ENCODE measurements at regions not wholly inside any gene's neighbourhood (a gene's known extent, or its start where the extent isn't known, plus 50 kb on each side); places are given as distances from the start of the nearest gene placed in this dataset.

DNA sequence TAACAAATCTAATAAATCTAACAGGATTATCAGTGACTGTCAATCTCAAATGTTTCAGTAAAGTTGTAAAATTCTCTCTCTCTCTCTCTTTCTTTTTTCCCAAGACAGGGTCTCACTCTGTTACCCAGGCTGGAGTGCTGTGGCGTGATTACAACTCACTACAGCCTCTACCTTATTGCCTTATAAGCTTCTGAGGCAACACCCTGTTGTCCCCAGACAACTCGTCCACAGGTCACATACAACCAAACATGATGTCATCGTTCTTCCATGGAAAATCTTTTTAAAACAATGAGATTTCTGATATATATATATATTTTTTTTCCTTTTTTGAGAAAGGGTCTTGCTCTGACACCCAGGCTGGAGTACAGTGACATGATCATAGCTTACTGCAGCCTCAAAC lies 151.4 kb upstream of the RGS6 start:
- no peak for TF ChIP-seq MYC (IDR thresholded peaks at IDR 0.05; ENCODE audit: low read depth, low read length)
- no peak for TF ChIP-seq EZH2 (IDR thresholded peaks at IDR 0.05; ENCODE audit: borderline replicate concordance, low read depth, low read length, severe bottlenecking)
- TF ChIP-seq, protein P1, sequence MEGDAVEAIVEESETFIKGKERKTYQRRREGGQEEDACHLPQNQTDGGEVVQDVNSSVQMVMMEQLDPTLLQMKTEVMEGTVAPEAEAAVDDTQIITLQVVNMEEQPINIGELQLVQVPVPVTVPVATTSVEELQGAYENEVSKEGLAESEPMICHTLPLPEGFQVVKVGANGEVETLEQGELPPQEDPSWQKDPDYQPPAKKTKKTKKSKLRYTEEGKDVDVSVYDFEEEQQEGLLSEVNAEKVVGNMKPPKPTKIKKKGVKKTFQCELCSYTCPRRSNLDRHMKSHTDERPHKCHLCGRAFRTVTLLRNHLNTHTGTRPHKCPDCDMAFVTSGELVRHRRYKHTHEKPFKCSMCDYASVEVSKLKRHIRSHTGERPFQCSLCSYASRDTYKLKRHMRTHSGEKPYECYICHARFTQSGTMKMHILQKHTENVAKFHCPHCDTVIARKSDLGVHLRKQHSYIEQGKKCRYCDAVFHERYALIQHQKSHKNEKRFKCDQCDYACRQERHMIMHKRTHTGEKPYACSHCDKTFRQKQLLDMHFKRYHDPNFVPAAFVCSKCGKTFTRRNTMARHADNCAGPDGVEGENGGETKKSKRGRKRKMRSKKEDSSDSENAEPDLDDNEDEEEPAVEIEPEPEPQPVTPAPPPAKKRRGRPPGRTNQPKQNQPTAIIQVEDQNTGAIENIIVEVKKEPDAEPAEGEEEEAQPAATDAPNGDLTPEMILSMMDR (IDR thresholded peaks at IDR 0.05; ENCODE audit: extremely low read depth in 1 of 2, insufficient read depth in 1 of 2, low read depth in 1 of 2, low read length in 2 of 2) = no peak
- no peak for TF ChIP-seq POLR2A (IDR thresholded peaks at IDR 0.05; ENCODE audit: low read depth, low read length)
- TF ChIP-seq, protein P2, sequence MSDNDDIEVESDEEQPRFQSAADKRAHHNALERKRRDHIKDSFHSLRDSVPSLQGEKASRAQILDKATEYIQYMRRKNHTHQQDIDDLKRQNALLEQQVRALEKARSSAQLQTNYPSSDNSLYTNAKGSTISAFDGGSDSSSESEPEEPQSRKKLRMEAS (IDR thresholded peaks at IDR 0.05; ENCODE audit: insufficient read depth, insufficient read length) = no peak
- no peak for TF ChIP-seq POLR2AphosphoS5 (IDR thresholded peaks at IDR 0.05; ENCODE audit: insufficient read depth, low read depth, low read length)
- TF ChIP-seq FOS (IDR thresholded peaks at IDR 0.05; ENCODE audit: borderline replicate concordance, insufficient read depth, low read length) = no peak
- no peak for TF ChIP-seq JUN (IDR thresholded peaks at IDR 0.05; ENCODE audit: borderline replicate concordance, insufficient read depth, insufficient read length, low read depth)
